ENCODE measurements at regions not wholly inside any gene's neighbourhood (a gene's known extent, or its start where the extent isn't known, plus 50 kb on each side); places are given as distances from the start of the nearest gene placed in this dataset.

DNA sequence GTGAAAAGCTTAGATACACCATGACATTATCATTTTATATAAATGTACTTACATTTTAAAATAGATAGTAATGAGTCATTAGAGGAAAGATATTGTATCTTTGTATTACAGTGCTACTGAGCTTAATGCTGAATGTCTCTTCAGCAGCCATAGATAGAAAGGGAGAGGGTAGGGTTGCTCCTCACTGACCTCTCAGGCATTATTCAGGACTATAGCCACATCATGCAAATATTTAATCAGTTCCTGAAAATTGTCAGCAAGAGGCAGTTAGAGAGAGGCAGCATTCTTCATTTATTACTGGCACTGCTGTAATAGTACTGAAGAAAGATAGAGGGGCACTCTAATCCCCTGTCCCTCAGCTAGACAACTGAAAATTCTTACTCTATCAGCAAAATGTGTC lies 242.0 kb upstream of the TANK start:
- no peak for TF ChIP-seq TOX (CRISPR knock-in tag; IDR thresholded peaks at IDR 0.05; ENCODE audit: borderline replicate concordance)
- no peak for TF ChIP-seq ZFP30 (CRISPR knock-in tag; IDR thresholded peaks at IDR 0.05)
- no peak for TF ChIP-seq OSR1 (CRISPR knock-in tag; IDR thresholded peaks at IDR 0.05)
- TF ChIP-seq, protein P1, sequence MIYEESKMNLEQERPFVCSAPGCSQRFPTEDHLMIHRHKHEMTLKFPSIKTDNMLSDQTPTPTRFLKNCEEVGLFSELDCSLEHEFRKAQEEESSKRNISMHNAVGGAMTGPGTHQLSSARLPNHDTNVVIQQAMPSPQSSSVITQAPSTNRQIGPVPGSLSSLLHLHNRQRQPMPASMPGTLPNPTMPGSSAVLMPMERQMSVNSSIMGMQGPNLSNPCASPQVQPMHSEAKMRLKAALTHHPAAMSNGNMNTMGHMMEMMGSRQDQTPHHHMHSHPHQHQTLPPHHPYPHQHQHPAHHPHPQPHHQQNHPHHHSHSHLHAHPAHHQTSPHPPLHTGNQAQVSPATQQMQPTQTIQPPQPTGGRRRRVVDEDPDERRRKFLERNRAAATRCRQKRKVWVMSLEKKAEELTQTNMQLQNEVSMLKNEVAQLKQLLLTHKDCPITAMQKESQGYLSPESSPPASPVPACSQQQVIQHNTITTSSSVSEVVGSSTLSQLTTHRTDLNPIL (CRISPR knock-in tag; IDR thresholded peaks at IDR 0.05; ENCODE audit: low read depth) = no peak
- no peak for TF ChIP-seq GLIS3 (CRISPR knock-in tag; IDR thresholded peaks at IDR 0.05)
- no peak for TF ChIP-seq ZNF8 (CRISPR knock-in tag; IDR thresholded peaks at IDR 0.05)
- ATAC-seq = no peak

DNA sequence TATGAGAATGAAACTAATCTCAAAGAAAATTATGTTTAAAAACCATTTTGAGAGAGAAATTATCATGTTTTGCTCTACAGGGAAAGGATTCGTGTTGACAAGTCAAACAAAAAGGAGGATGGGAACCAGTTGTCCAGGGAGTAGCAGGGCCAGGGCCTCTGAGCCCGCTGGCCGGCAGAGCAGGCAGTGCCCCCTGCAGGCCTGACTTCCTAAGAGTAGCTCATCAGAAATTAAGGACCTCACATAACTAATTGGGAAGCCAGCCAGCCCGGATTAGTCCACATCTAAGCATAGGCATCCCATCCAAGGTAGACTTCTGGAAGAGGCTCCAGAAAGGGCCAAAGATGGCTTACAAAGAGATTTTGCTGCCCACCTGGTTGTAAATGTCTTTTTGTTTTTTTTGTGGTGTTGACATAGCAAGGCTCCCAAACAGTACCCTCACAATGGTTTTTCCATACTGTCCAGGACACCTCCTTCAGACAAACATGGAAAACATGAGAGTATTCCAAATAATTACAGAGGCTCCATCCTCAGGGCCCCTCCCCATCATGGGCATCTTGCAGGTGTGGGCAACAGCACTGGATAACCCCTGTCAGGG lies 241.2 kb upstream of the TANK start:
- ATAC-seq = peak; percentile 29; the same call in 1 of the 3 replicates

DNA sequence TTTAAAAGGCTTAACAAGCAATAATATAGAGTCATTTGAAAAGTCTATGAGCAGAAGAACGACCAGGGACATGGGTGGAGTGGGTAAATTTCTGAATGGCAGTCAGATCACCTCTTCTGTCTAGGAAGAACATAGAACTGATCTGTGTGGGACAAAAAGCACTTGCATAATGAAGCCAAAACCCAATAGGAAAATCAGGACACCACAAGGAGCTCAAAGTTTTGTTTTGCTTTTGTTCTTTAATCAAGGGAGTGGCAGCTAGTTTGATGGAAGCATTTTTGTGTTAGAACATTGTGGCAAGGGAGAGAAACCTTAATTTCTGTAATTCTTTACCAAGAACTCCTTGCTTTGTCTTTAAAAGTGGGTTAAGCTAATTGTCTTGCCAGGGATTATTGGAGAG lies 240.2 kb upstream of the TANK start:
- TF ChIP-seq, protein P2, sequence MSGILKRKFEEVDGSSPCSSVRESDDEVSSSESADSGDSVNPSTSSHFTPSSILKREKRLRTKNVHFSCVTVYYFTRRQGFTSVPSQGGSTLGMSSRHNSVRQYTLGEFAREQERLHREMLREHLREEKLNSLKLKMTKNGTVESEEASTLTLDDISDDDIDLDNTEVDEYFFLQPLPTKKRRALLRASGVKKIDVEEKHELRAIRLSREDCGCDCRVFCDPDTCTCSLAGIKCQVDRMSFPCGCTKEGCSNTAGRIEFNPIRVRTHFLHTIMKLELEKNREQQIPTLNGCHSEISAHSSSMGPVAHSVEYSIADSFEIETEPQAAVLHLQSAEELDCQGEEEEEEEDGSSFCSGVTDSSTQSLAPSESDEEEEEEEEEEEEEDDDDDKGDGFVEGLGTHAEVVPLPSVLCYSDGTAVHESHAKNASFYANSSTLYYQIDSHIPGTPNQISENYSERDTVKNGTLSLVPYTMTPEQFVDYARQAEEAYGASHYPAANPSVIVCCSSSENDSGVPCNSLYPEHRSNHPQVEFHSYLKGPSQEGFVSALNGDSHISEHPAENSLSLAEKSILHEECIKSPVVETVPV (CRISPR knock-in tag; IDR thresholded peaks at IDR 0.05) = no peak
- TF ChIP-seq, protein P3, sequence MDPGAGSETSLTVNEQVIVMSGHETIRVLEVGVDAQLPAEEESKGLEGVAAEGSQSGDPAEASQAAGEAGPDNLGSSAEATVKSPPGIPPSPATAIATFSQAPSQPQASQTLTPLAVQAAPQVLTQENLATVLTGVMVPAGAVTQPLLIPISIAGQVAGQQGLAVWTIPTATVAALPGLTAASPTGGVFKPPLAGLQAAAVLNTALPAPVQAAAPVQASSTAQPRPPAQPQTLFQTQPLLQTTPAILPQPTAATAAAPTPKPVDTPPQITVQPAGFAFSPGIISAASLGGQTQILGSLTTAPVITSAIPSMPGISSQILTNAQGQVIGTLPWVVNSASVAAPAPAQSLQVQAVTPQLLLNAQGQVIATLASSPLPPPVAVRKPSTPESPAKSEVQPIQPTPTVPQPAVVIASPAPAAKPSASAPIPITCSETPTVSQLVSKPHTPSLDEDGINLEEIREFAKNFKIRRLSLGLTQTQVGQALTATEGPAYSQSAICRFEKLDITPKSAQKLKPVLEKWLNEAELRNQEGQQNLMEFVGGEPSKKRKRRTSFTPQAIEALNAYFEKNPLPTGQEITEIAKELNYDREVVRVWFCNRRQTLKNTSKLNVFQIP (CRISPR knock-in tag; IDR thresholded peaks at IDR 0.05; ENCODE audit: borderline replicate concordance, low read depth) = no peak
- no peak for TF ChIP-seq TCF4 (CRISPR knock-in tag; IDR thresholded peaks at IDR 0.05; ENCODE audit: borderline replicate concordance)
- TF ChIP-seq ZNF70 (CRISPR knock-in tag; IDR thresholded peaks at IDR 0.05) = no peak
- no peak for TF ChIP-seq BACH2 (CRISPR knock-in tag; IDR thresholded peaks at IDR 0.05; ENCODE audit: borderline replicate concordance)
- ATAC-seq = no peak

More for the DNA sequence above, 241.2 kb upstream of the TANK start:
- TF ChIP-seq ZNF565 (CRISPR knock-in tag; conservative IDR thresholded peaks at IDR 0.05; ENCODE audit: low read depth) (no peak), PPARA (CRISPR knock-in tag; IDR thresholded peaks at IDR 0.05; ENCODE audit: borderline replicate concordance) (no peak)

DNA sequence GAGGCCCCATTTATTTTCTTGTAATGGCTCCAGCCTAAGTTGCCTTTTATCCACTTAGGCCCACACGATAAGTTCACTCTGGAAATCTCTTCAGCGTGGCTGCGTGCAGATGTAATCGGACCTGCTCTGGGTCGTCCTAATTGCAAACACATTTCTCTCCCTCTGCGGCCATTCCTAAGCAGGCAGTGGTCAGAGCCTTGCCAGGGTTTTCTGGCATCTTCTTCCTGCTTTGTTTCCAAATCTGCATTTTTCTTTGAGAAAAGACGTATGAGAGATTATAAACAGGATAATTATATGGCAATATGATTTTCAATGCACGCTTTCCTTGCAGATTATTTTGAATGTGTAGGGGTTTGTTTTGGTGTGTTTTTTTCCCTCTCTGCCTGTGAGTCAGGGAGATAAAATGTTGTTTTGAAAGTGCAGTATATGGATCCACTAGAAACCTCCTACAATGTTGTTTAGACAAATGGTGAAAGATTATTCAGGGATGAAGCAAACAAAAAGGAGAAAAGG lies 239.4 kb upstream of the TANK start:
- peak; percentile 97 for ATAC-seq
- TF ChIP-seq, protein P4, sequence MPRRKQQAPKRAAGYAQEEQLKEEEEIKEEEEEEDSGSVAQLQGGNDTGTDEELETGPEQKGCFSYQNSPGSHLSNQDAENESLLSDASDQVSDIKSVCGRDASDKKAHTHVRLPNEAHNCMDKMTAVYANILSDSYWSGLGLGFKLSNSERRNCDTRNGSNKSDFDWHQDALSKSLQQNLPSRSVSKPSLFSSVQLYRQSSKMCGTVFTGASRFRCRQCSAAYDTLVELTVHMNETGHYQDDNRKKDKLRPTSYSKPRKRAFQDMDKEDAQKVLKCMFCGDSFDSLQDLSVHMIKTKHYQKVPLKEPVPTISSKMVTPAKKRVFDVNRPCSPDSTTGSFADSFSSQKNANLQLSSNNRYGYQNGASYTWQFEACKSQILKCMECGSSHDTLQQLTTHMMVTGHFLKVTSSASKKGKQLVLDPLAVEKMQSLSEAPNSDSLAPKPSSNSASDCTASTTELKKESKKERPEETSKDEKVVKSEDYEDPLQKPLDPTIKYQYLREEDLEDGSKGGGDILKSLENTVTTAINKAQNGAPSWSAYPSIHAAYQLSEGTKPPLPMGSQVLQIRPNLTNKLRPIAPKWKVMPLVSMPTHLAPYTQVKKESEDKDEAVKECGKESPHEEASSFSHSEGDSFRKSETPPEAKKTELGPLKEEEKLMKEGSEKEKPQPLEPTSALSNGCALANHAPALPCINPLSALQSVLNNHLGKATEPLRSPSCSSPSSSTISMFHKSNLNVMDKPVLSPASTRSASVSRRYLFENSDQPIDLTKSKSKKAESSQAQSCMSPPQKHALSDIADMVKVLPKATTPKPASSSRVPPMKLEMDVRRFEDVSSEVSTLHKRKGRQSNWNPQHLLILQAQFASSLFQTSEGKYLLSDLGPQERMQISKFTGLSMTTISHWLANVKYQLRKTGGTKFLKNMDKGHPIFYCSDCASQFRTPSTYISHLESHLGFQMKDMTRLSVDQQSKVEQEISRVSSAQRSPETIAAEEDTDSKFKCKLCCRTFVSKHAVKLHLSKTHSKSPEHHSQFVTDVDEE (CRISPR knock-in tag; IDR thresholded peaks at IDR 0.05) = peak; percentile 91
- TF ChIP-seq ZFP30 (CRISPR knock-in tag; IDR thresholded peaks at IDR 0.05) (no peak), ZNF565 (CRISPR knock-in tag; conservative IDR thresholded peaks at IDR 0.05; ENCODE audit: low read depth) (no peak), ZNF70 (CRISPR knock-in tag; IDR thresholded peaks at IDR 0.05) (0 out of 2 replicates have a peak, but pooled peaks have one; percentile 38), TOX (CRISPR knock-in tag; IDR thresholded peaks at IDR 0.05; ENCODE audit: borderline replicate concordance) (no peak), TCF4 (CRISPR knock-in tag; IDR thresholded peaks at IDR 0.05; ENCODE audit: borderline replicate concordance) (peak; percentile 94), OSR1 (CRISPR knock-in tag; IDR thresholded peaks at IDR 0.05) (no peak), RARB (CRISPR knock-in tag; IDR thresholded peaks at IDR 0.05) (no peak), PPARA (CRISPR knock-in tag; IDR thresholded peaks at IDR 0.05; ENCODE audit: borderline replicate concordance) (no peak), ARNTL (CRISPR knock-in tag; IDR thresholded peaks at IDR 0.05; ENCODE audit: borderline replicate concordance, low read depth) (no peak), ISL1 (CRISPR knock-in tag; IDR thresholded peaks at IDR 0.05) (peak; percentile 69), SNAI2 (CRISPR knock-in tag; IDR thresholded peaks at IDR 0.05) (no peak), CSDC2 (CRISPR knock-in tag; IDR thresholded peaks at IDR 0.05) (no peak), ZC3H10 (CRISPR knock-in tag; IDR thresholded peaks at IDR 0.05) (no peak), ZNF8 (CRISPR knock-in tag; IDR thresholded peaks at IDR 0.05) (0 out of 2 replicates have a peak, but pooled peaks have one; percentile 14), ESRRG (CRISPR knock-in tag; IDR thresholded peaks at IDR 0.05) (no peak), BACH2 (CRISPR knock-in tag; IDR thresholded peaks at IDR 0.05; ENCODE audit: borderline replicate concordance) (no peak)
- TF ChIP-seq, protein P3 (CRISPR knock-in tag; IDR thresholded peaks at IDR 0.05; ENCODE audit: borderline replicate concordance, low read depth) = no peak
- TF ChIP-seq, protein P2 (CRISPR knock-in tag; IDR thresholded peaks at IDR 0.05) = no peak
- TF ChIP-seq, protein P1 (CRISPR knock-in tag; IDR thresholded peaks at IDR 0.05; ENCODE audit: low read depth) = no peak

All from SK-N-SH treated with all-trans-retinoic acid at 6 μM for 48 hours (cell line).